GM21528 (cell line): ENCODE measurements at regions not wholly inside any gene's neighbourhood (a gene's known extent, or its start where the extent isn't known, plus 50 kb on each side); places are given as distances from the start of the nearest gene placed in this dataset.

Experiments
- ATAC-seq: cut with Tn5 transposase; IDR thresholded peaks from one replicate; pipeline ENCODE4 v1.9.1; 2021; ENCODE audit warnings: mild to moderate bottlenecking, moderate library complexity; ENCODE audit not compliant: unreplicated experiment, low FRiP score

- no peak for ATAC-seq
Measured at GRCh38 chr4:35516102-35516501, 728.2 kb downstream of the ARAP2 start.

DNA sequence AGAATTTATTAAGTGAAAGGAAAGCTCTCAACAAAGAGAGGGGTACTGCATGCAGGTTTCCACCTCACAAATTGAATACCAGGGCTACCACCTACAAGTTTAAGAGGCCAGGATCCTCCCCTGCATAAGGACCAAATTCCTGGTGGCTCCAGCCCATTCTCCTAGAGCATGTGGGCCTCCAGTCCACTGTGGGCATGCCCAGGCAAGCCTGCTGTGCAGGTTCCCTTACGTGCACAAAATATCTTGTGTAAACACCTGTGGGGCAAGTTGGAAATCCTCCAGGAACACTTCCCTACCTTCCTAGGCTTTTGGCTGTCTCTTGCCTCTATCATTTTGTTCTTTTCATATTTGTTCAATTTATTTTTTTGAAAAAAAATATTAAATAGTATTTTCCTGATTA, 724.3 kb downstream of the ARAP2 start:
- ATAC-seq = no peak

DNA sequence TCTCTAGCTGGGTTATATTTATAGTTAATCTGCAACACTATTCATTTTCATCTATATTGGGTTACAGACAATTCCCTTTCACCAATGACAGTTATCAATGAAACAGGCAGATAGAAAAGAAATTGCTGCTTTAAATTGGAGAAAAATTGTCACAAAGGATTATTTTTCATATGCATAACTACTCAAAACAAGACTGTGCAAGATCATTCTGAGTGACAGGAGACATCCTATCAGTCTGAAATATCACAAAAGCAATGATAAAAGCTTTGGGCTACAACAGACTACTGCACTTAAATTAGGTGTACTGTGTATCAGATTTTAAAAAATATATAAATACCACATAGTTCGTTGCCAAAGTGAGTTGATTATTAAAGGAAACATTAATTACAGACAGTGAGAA, 722.6 kb downstream of the ARAP2 start:
- no peak for ATAC-seq

- no peak for ATAC-seq
Measured at GRCh38 chr4:35525192-35525978, 718.9 kb downstream of the ARAP2 start.

- ATAC-seq = no peak
Measured at GRCh38 chr4:35526456-35526855, 717.9 kb downstream of the ARAP2 start.

DNA sequence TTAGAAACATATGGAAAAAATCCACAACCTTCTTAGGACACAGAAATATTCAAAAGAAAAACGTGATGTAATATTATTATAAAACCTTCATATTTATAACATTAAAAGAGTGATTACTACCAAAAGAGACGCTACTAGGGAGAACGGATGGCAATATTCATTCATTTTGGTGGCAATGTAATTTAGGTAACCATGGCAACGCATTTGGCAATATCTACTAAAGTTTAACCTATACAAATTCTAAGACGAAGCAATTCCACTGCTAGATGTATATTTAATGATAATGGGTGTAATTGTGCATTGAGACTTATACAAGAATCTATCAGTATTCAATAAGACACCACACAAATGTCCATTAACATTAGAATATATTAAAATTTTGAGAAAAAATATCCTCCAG, 709.4 kb downstream of the ARAP2 start:
- ATAC-seq = no peak

DNA sequence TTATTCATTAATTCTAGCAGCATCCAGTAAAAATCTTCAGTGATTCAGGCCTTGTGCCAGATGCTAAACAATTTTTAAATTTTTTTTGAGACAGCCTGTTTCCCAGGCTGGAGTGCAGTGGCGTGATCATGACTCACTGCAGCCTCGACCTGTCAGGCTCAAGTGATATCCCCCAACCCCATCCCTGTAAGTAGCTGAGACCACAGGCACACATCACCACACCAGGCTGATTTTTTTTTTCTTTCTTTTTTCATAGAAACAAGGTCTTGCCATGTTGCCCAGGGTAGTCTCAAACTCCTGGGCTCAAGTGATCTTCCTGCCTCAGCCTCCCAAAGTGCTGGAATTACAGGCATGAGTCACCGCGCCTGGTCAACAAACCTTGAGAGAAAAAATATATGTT, 705.5 kb downstream of the ARAP2 start:
- no peak for ATAC-seq

DNA sequence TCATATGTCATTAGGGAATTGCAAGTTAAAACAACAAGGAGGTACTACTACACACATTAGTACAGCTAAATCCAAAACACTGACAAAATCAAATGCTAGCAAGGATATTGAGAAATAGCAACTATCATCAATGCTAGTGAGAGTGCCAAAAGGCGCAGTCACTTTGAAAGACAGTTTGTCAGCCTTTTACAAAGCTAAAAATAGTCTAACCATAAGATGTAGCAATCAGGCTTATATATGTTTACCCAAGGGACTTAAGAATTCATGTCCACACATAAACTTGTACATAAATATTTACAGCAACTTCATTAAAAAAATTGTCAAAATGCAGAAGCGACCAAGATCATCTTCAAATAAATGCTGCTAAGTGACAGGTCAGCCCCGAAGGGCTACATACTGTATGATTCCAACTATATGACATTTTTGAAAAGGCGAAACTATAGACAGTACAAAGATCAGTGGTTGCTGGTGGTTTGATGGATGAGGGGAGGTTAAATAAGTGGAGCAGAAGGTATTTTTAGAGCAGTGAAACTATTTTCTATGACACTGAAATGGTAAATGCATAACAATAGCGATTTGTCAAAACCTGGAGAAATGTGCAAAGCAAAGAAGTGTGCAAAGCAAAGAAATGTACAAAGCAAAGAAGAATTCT, 704.8 kb downstream of the ARAP2 start:
- no peak for ATAC-seq

DNA sequence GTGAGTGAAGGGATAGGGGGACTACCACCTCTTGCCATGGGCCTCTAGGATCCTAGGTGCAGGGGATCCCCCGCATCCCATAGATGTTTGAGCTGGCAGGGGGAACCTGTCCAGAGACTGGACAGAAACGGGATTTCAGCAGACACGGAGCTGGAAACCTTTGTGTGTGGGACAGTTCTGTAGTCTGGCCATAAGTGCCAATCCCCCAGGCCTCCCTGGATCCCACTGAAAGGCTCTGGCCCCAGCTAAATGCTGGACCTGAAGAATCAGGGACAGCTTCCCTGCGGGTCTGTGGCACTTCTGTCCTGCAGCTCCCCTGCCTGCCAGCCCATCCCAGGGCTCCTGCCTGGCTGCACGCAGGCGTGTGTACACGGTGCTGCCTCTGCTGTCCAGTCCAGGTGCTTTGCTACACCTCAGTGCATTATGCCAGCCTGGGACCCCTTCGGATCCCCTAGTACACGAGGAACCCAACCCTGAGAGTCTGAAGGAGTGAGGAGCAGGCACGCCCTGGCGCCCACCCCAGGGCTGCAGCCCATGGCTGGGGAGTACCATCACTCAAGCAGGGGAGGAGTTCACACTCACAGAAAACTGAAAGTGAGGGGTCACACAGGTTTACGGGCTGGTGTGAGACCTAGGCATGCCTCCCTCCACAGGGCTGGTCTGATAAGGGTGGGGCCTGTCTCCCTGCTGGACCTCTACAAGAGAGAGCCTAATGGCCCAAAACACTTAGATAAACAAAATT, 703.0 kb downstream of the ARAP2 start:
- no peak for ATAC-seq

- no peak for ATAC-seq
Measured at GRCh38 chr4:35541888-35542213, 702.5 kb downstream of the ARAP2 start.

GRCh38 chr4:35548921-35549320, 695.4 kb downstream of the ARAP2 start:
- no peak for ATAC-seq

DNA sequence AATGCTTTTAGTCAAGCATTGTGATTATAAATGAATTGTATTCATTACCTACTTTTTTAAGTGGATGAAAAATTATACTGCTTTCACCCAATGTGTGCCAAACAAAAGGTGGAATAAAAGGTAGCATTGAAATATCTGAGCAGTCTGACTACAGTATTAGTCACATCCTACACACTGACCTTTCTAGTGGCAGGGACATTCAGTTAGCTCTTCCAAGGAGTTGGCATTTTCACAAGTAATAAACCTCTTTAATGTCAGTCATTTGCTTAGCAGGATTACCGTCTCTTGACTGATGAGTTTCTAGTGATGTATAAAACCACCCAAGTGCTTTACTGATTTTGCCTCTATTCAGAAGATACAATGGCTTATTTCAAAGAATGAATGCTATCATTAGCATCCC, 687.9 kb downstream of the ARAP2 start:
- no peak for ATAC-seq

DNA sequence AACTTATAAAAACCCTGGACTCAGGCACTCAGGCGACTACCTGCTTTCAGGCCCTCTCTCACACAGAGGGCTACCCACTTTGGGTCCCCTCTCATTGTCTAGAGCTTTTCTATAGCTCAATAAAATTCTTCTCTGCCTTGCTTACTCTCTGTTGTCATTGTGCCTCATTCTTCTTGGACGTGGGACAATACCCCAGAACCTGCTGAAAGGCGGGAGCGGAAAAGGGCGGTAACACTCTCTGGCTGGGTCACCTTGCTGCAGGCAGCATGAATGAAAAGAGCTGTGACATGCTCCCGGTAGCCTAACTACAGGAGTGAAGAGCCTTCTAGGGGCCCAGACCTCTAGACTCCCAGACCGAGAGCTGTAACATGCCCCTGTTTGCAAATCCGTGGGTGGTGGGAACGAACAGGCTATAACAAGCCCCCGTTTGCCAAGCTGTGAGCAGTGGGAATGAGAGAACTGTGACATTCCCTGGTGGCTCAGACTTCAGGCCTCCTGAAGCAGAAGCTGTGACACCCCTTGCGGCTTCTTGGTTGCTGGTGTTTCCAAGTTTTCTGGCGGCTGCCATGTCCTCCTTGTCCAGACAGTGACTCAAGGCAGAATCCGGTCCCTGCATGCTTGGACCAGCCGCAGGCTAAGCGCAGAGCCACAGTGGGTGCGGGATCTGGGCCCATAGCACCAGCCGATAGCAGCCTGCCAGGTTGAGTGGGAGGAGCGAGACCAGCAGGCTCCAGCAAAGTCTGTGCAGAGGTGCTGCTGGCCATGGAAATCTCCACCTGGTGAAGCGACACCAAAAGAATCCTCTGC, 684.6 kb downstream of the ARAP2 start:
- no peak for ATAC-seq

- ATAC-seq = no peak
Measured at GRCh38 chr4:35562861-35563260, 681.5 kb downstream of the ARAP2 start.

DNA sequence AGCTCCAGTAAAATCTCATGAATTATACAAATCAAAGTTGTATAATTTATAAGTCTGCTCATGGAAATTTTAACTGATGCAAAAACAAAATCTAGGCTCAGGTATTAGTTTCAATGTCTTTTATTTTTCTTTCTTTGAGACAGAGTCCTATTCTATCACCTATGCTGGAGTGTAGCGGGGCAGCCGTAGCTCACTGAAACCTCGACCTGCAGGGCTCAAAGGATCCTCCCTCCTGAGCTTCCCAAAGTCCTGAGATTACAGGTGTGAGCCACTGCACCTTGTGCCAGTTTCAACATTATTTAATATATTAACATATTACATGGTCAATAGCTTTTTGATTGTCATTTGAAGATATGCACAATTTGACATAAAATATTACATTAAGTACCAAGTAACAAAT, 678.7 kb downstream of the ARAP2 start:
- no peak for ATAC-seq

- no peak for ATAC-seq
Measured at GRCh38 chr4:35591035-35591434, 653.3 kb downstream of the ARAP2 start.

DNA sequence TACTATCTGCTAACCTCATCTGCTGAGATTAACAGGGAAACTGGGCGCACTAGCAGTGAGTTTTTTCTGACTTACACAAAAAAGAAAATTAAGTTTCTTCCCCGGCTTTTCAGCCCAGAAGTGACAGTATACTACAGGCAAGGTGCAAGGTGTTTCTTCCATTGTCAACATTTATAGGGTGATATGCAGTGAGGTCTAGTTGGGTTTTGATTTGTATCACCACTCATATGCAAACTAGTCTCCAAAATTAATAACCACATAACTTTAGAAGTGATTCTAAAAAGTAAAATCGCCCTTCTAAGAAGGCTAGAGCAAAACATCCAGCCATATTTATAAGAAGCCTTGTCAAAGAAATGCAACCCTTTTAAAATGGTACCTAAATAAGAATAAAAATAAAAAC, 640.1 kb downstream of the ARAP2 start:
- ATAC-seq = no peak

DNA sequence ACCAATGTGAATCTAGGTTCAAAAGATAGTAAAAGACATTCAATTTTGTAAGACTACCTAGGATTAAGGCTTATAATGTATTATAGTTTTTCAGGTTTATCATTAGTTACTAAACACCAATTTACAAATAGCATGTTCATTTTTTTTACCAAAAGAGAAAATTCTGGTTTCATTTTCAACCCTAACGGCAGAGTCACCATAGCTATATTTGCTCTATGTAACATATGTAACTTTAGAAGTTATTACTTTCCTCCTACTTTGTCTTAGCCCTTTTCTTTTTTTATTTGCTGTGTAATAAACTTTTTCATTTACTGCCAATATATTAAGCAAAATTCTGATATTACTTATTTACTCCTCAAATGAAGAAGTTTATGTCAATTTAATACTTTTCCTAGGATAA, 639.6 kb downstream of the ARAP2 start:
- ATAC-seq = no peak

GRCh38 chr4:35608205-35608604, 636.1 kb downstream of the ARAP2 start:
- ATAC-seq = no peak

DNA sequence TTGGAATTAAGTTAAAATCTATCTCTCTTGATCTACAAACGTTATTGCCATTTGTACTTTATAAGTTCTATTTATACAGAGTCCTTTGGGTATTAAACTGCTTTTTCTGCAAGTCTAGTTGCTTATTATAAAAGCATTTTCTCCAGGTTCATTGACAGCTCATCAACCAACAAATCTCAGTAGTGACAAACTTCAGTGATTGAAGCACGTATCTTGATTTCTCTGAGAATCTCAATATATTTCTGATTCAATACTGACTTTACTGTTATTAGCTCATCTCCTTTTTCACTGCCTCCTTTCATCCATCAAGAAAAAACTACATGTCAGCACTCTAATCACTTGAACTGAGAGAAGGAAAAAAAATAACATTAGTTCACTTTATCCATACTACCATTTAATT, 630.2 kb downstream of the ARAP2 start:
- no peak for ATAC-seq

DNA sequence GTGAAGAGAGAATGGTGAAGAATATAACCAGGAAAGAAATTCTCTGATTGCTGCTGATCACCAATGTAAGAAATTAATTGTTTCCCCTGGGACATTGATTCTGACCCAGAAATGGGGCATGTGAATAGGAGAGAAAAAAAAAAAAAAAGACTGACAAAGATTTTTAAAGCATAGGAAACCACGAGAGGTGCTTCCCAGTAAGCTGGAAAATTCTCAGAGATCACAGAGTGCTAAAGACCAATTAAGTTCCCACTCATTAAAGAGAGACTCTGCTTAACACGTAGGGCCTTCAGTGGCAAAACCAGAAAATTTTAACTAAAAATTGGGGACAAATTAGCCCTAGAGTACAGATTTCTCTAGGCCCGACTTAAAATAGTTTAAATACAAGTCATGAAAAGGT, 604.4 kb downstream of the ARAP2 start:
- ATAC-seq = no peak
